Activated CD8-positive, alpha-beta memory T cell treated with anti-CD3 and anti-CD28 coated beads, Interleukin-2, amount 10 ng/mL, durations not matched to agents 7 days and 5 days (primary cell): ENCODE measurements at regions not wholly inside any gene's neighbourhood (a gene's known extent, or its start where the extent isn't known, plus 50 kb on each side); places are given as distances from the start of the nearest gene placed in this dataset.

ENCODE experiments used
- ATAC-seq: fragments of 150-1000 bp; cut with Tn5 transposase; one replicate; pipeline ENCODE4 v1.10.0; 2021; ENCODE audit warnings: moderate library complexity
- CTCF ChIA-PET: fragments of 350-600 bp; sonication (Branson Sonifier 250); formaldehyde crosslinking; loops from one replicate; lab custom pipeline; 2021; ENCODE audit warnings: antibody characterized with exemption; lab: Charles Lee
- DNase-seq: peaks from one replicate; pipeline ENCODE4 v3.0.0-alpha.2; 2020
- H3K27ac Mint-ChIP-seq: one replicate; pipeline ENCODE4 v1.8.0; 2021; ENCODE audit warnings: mild to moderate bottlenecking, mixed read lengths
- H3K27me3 Mint-ChIP-seq: one replicate; pipeline ENCODE4 v1.8.0; 2021; ENCODE audit warnings: mixed read lengths
- H3K36me3 Mint-ChIP-seq: one replicate; pipeline ENCODE4 v1.8.0; 2021; ENCODE audit warnings: mild to moderate bottlenecking, mixed read lengths
- H3K4me1 Mint-ChIP-seq: one replicate; pipeline ENCODE4 v1.8.0; 2021; ENCODE audit warnings: mixed read lengths
- H3K4me3 Mint-ChIP-seq: one replicate; pipeline ENCODE4 v1.8.0; 2021; ENCODE audit warnings: mild to moderate bottlenecking, moderate library complexity, mixed read lengths
- H3K9me3 Mint-ChIP-seq: one replicate; pipeline ENCODE4 v1.8.0; 2022; ENCODE audit warnings: low read depth, mixed read lengths

DNA sequence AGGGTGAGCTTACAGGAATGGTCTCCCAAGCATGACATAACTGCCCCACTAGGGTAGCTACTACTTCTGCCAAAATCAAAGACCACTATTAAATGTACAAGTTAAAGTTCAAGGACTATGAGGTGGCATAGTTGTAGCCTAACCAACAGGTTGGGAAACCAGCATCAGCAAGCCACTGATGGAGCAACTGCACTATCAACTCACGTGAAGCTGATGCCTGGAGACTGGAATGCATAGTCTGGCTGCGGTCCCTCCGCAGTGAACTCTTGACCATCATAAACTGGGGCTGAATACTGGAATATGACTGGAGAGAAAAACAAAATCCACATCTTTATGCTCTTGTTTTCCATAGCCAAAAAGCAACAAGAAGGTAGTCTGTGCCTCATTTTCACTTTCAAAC lies 541.4 kb downstream of the DNAJB9 start:
- no peak overlapping the region for H3K4me3 Mint-ChIP-seq
- no peaks in the 10 kb centered on the region for H3K4me1 Mint-ChIP-seq
- H3K27ac Mint-ChIP-seq = no peak overlapping the region
- H3K9me3 Mint-ChIP-seq = no peaks in the 10 kb centered on the region
- ATAC-seq (no peak), DNase-seq (no peak)
- CTCF ChIA-PET = no interaction called here
- no peaks in the 10 kb centered on the region for H3K27me3 Mint-ChIP-seq
- no peaks in the 10 kb centered on the region for H3K36me3 Mint-ChIP-seq

DNA sequence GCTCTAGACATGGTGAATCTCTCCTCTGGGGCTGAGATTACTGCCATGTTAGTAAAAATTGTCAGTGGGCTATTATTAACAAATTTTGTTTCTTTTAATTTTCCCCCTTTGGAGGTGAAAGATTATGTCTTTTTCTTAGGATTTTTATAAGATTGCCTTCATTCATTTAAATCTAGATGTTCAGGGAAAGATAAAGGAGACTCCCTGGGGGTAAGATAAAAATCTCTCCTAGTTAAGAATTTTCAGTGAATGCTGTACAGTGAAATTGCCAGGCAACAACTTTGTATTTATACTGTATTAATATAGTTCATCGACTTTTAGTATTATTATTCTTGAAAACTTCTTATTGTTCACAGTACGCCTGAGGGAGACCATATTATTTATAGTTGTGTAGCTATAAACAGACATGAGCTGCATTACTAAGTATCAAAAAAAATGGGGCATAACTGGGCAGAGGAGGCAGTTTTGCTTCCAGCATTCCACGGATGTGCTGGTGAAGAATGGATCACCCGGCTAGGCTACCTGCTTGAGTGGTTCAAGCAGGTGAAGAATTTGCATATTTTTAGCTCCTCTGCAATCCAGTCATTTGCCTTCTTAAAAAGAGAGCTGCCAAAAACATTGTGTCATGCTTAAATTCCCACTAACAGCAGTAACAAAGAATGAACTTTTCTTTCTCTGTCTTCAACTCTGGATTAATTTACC lies 552.1 kb downstream of the DNAJB9 start:
- Mint-ChIP-seq H3K36me3 (no peaks in the 10 kb centered on the region), H3K4me1 (no peaks in the 10 kb centered on the region), H3K27me3 (no peaks in the 10 kb centered on the region), H3K4me3 (no peak overlapping the region), H3K27ac (no peak overlapping the region), H3K9me3 (peaks cover 2% of the 10 kb centered on the region)
- CTCF ChIA-PET = no interaction called here
- DNase-seq = no peak
- no peak for ATAC-seq

DNA sequence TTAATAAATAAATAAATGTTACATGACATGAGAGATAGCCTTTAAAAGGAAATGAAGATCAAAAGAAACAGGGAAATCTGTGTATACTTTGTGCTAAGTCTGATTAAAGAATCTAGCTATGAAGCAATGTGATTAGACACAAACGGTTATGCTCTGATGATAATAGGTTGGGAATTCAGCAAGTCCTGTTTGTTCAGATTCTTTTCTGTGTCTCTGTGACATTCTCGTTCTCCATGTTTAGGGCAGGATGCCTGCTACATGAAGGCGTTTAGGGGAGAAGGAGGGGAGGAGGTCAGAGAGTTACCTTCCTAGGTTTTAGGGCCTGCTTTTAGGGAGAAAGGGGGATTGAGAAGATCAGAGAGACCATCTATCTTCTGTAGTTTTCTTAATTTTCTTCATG lies 555.3 kb downstream of the DNAJB9 start:
- no peak for ATAC-seq

DNA sequence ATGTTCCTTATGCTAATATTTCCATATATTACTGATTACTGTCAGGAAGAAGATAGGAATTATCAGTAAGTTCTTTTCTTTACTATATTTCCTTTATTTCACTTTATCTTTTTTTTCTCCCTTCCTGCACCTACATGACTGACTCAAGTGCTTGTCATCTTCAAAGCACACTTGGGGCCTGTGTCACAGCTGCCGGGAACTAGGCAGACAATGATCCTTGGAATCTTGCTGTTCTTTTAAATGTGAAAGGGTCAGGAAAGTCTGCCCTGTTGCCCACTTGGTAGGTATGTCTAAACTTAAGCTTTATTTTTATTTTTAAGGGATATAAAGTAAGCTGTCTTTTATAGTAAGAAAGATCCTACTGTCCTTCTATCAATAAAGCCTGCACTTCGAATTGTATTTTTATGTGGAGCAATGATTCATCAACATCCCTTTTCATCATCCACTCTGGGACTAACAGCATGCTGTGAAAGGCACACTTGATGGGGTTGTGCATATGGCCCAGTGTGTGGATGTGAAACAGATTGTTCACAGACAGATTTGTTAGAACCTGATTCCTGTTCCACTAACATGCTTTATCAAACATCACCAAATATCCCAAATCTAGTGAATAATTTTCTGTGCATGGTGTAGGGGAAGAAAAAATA lies 556.9 kb downstream of the DNAJB9 start:
- CTCF ChIA-PET = no interaction called here
- H3K4me1 Mint-ChIP-seq = no peaks in the 10 kb centered on the region
- H3K27ac Mint-ChIP-seq = no peak overlapping the region
- DNase-seq = no peak
- no peak overlapping the region for H3K4me3 Mint-ChIP-seq
- ATAC-seq = no peak
- no peaks in the 10 kb centered on the region for H3K27me3 Mint-ChIP-seq
- no peaks in the 10 kb centered on the region for H3K36me3 Mint-ChIP-seq
- H3K9me3 Mint-ChIP-seq = peaks cover 3% of the 10 kb centered on the region

More for the DNA sequence above, 555.3 kb downstream of the DNAJB9 start:
- Mint-ChIP-seq H3K9me3 (peaks cover 3% of the 10 kb centered on the region), H3K4me1 (no peaks in the 10 kb centered on the region), H3K4me3 (no peak overlapping the region), H3K27ac (no peak overlapping the region), H3K27me3 (no peaks in the 10 kb centered on the region), H3K36me3 (no peaks in the 10 kb centered on the region)
- DNase-seq = no peak
- CTCF ChIA-PET = no interaction called here

DNA sequence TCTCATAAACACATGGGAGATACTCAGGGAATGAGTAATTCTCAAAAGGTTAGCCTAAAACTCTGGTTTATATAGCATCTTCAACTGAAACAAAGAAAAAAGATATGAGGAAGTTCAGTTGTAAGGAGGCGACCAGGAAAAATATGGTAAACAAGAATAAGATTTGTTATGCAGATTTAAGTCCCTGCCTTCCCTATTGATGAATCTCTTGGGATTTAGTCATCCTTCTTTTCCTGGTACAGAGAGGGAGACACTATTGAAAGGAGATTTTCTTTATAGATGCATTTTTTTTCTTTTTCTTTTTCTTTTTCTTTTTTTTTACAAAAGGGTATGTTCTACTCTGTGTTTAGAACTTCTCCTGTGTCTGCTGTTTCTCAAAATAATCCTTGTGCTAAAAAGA lies 557.5 kb downstream of the DNAJB9 start:
- Mint-ChIP-seq H3K27ac (no peak overlapping the region), H3K4me1 (no peaks in the 10 kb centered on the region), H3K36me3 (no peaks in the 10 kb centered on the region), H3K4me3 (no peak overlapping the region), H3K27me3 (no peaks in the 10 kb centered on the region), H3K9me3 (peaks cover 3% of the 10 kb centered on the region)
- DNase-seq (no peak), ATAC-seq (no peak)
- CTCF ChIA-PET = no interaction called here

DNA sequence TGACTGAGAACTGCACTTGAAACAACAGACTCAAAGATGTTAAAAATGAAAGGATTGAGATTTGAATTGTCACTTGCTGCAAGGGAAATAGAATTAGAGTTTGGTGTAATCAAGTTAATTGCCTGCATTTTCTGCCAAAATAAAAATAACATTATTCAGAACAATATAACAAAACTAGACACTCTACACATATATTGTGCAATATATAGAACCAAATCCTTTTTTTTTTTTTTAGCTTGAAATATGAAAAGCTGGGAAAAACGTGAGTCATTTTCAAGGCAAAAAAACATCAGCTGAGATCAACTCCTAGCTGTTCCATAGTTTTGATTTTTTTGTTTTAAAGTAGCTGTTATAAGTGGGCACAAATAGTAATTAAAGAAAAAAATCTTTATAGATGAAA lies 561.5 kb downstream of the DNAJB9 start:
- CTCF ChIA-PET = no interaction called here
- H3K36me3 Mint-ChIP-seq = no peaks in the 10 kb centered on the region
- no peak overlapping the region for H3K4me3 Mint-ChIP-seq
- H3K9me3 Mint-ChIP-seq = peaks cover 8% of the 10 kb centered on the region
- DNase-seq (no peak), ATAC-seq (no peak)
- no peak overlapping the region for H3K27ac Mint-ChIP-seq
- no peaks in the 10 kb centered on the region for H3K4me1 Mint-ChIP-seq
- H3K27me3 Mint-ChIP-seq = no peaks in the 10 kb centered on the region

DNA sequence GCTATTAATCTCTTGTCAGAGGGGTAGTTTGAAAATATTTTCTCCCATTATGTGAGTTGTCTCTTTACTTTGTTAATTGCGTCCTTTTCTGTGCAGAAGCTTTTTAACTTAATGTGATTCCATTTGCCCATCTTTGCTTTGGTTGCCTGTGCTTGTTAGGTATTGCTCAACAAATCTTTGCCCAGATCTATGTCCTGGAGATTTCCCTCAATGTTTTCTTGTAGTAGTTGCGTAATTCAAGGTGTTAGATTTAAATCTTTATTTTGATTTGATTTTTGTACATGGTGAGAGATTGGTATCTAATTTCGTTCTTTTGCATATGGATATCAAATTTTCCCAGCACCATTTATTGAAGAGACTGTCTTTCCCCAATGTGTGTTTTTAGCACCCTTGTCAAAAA lies 567.2 kb downstream of the DNAJB9 start:
- no peaks in the 10 kb centered on the region for H3K4me1 Mint-ChIP-seq
- H3K27me3 Mint-ChIP-seq = no peaks in the 10 kb centered on the region
- CTCF ChIA-PET = no interaction called here
- no peaks in the 10 kb centered on the region for H3K36me3 Mint-ChIP-seq
- DNase-seq = no peak
- peaks cover 12% of the 10 kb centered on the region for H3K9me3 Mint-ChIP-seq
- H3K4me3 Mint-ChIP-seq = no peak overlapping the region
- no peak for ATAC-seq
- H3K27ac Mint-ChIP-seq = no peak overlapping the region

DNA sequence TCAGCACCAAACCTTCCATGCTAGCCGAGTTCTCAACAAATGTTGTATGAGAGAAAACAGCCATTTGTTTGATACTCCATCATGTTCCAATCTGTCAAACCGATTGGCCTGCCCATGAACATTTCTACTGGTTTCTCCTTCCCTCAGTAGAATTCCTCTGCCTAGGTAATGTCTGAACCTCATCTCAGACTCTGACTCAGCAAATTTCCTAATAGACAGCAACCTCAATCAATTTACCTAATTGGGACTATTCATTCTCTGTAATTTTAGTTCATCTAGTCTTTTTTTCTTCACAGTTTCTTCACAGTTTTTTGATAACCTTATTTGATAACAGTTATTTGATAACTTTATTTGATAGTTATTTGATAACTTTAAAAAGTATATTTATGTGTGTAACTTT lies 585.1 kb downstream of the DNAJB9 start:
- H3K36me3 Mint-ChIP-seq = no peaks in the 10 kb centered on the region
- peaks cover 6% of the 10 kb centered on the region for H3K9me3 Mint-ChIP-seq
- CTCF ChIA-PET = interaction anchor here (0.7 kb wide), 1 partner anchor 798 kb away, joined by 3 read pairs; no protein-coding TSS in a partner anchor
- no peaks in the 10 kb centered on the region for H3K27me3 Mint-ChIP-seq
- H3K27ac Mint-ChIP-seq = no peak overlapping the region
- ATAC-seq (no peak), DNase-seq (no peak)
- H3K4me1 Mint-ChIP-seq = no peaks in the 10 kb centered on the region
- no peak overlapping the region for H3K4me3 Mint-ChIP-seq

DNA sequence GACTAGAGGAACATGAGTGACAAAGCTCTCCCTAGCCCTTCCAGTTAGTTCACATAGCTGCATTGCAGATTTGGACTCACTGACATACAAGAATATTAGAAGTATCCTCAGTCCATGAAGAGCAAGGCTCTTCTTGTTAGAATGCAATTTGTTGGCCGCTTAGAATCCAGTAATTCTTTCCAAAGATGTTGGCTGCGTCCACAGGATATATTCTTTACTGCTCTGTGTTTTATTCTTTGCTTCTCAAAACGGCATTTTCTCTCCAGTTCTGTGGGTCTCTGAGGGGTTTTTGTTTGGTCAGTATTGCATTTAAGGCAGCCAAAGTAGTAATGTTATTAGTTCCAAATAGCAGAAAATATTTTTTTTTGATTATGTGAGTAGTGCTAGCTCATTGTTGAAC lies 588.6 kb downstream of the DNAJB9 start:
- DNase-seq (no peak), ATAC-seq (no peak)
- CTCF ChIA-PET = no interaction called here
- no peaks in the 10 kb centered on the region for H3K4me1 Mint-ChIP-seq
- no peaks in the 10 kb centered on the region for H3K36me3 Mint-ChIP-seq
- no peak overlapping the region for H3K4me3 Mint-ChIP-seq
- no peaks in the 10 kb centered on the region for H3K9me3 Mint-ChIP-seq
- no peak overlapping the region for H3K27ac Mint-ChIP-seq
- no peaks in the 10 kb centered on the region for H3K27me3 Mint-ChIP-seq

DNA sequence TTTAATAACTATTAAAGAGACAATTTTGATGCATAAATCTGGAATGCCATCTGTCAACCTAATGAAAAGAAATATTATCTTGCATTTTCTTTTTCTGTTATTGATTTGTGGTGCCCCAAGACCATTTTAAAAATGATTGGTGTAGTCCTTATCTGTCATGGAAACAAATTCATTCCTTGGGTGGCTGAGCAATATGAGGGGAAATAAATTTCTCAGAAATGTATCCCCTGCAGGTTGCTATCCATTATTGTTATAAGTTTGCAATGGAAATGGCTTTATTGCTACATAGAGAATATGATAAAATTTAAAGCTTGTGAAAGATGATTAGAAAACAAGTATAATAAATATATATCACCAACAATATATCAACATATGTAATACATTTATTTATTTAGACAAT lies 607.0 kb downstream of the DNAJB9 start:
- Mint-ChIP-seq H3K36me3 (no peaks in the 10 kb centered on the region), H3K27ac (no peak overlapping the region), H3K27me3 (no peaks in the 10 kb centered on the region), H3K4me1 (no peaks in the 10 kb centered on the region), H3K9me3 (no peaks in the 10 kb centered on the region), H3K4me3 (no peak overlapping the region)
- CTCF ChIA-PET = no interaction called here
- DNase-seq = no peak
- ATAC-seq = no peak

DNA sequence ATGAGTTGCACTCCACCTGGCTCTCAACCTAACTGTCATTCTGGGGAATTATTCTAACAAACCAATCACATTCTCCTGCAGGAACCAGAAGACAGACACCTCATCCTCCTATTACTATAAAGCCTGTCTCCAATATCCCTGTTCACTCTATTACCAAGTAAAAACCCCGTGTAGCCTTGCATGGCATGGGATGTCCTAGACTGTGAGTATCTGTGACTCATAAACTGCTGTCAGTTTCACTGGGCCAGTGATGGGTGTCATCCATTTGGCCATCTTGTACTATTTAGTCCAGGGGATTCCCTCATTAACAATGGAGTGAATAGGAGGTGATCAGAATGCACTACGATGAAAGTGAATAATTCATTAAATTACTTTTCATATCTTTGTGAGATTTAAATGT lies 608.7 kb downstream of the DNAJB9 start:
- no peak overlapping the region for H3K27ac Mint-ChIP-seq
- no peaks in the 10 kb centered on the region for H3K27me3 Mint-ChIP-seq
- H3K4me3 Mint-ChIP-seq = no peak overlapping the region
- DNase-seq (no peak), ATAC-seq (no peak)
- H3K9me3 Mint-ChIP-seq = peaks cover under 1% of the 10 kb centered on the region
- H3K4me1 Mint-ChIP-seq = no peaks in the 10 kb centered on the region
- H3K36me3 Mint-ChIP-seq = no peaks in the 10 kb centered on the region
- CTCF ChIA-PET = no interaction called here

DNA sequence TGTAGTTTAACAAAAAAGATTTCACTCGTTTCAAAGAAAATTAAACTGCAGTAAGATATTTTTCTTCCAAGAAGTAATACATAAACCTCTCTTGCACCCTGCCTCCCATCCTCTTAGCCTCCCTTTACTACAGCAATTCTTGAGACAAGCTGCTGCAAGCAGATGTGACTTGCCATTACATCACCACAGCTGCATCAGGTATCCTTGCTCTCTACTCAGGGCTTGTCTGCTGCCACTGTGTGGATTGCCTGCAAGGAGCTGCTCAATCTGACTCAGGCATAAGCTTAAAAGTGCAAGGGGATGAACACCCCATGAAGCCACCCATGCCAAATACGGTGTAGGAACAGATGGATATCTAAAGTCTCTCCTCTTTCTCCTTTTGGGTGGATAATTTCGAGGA lies 609.9 kb downstream of the DNAJB9 start:
- H3K36me3 Mint-ChIP-seq = no peaks in the 10 kb centered on the region
- CTCF ChIA-PET = no interaction called here
- no peaks in the 10 kb centered on the region for H3K27me3 Mint-ChIP-seq
- H3K27ac Mint-ChIP-seq = no peak overlapping the region
- DNase-seq (no peak), ATAC-seq (no peak)
- H3K4me3 Mint-ChIP-seq = no peak overlapping the region
- H3K9me3 Mint-ChIP-seq = peaks cover 3% of the 10 kb centered on the region
- H3K4me1 Mint-ChIP-seq = no peaks in the 10 kb centered on the region

DNA sequence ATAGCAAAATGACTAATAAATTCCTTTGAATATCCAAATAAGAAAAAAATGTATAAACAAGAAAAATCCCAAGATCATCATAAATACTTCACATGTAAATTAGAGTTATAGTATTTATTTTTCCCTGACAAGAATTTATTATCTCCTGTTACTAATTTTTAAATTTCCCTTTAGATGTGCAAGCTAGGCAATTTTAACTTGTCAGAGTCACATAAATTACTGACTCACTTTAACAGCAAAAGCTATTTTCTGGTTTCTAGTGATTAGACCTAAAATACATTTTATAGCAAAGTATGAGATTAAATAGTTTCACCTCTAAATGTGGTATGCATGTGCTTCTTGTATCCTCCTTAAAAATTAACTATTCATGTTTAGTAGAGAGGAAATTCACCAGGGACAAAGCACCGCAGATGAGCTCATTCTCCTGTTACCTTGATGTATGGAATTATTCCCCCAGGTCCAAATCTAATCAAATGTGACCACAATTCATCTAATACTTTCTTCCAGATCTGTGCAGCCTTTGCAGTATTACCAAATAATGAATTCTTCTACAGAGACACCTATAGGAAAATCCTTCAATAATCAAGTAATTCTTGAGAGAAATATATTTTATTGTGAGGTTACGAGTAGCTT lies 621.2 kb downstream of the DNAJB9 start:
- CTCF ChIA-PET = no interaction called here
- no peak overlapping the region for H3K4me3 Mint-ChIP-seq
- H3K9me3 Mint-ChIP-seq = no peaks in the 10 kb centered on the region
- no peak overlapping the region for H3K27ac Mint-ChIP-seq
- no peaks in the 10 kb centered on the region for H3K36me3 Mint-ChIP-seq
- no peaks in the 10 kb centered on the region for H3K27me3 Mint-ChIP-seq
- DNase-seq (no peak), ATAC-seq (no peak)
- H3K4me1 Mint-ChIP-seq = no peaks in the 10 kb centered on the region

DNA sequence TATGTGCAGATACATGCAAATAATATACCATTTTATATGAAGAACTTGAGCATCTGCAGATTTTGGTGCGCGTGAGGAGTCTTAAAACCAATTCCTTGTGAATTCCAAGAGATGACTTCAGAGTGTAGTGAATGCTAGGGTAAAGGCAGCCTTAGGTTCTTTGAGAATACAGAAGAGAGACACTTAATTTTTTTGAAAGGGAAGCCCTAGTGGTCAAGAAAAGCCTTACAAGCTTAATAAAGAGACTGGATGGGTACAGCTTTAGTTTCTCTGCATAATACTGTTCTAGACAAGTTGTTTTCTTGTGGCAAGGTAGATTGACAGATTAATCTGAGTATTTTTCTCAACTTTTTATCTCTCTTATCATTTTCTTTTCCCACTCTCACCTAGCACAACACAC lies 636.5 kb downstream of the DNAJB9 start:
- H3K36me3 Mint-ChIP-seq = no peaks in the 10 kb centered on the region
- H3K27me3 Mint-ChIP-seq = no peaks in the 10 kb centered on the region
- H3K4me3 Mint-ChIP-seq = no peak overlapping the region
- DNase-seq (no peak), ATAC-seq (no peak)
- peaks cover 10% of the 10 kb centered on the region for H3K9me3 Mint-ChIP-seq
- H3K27ac Mint-ChIP-seq = no peak overlapping the region
- H3K4me1 Mint-ChIP-seq = no peaks in the 10 kb centered on the region
- CTCF ChIA-PET = no interaction called here
